ENCODE measurements at regions not wholly inside any gene's neighbourhood (a gene's known extent, or its start where the extent isn't known, plus 50 kb on each side); places are given as distances from the start of the nearest gene placed in this dataset.

DNA sequence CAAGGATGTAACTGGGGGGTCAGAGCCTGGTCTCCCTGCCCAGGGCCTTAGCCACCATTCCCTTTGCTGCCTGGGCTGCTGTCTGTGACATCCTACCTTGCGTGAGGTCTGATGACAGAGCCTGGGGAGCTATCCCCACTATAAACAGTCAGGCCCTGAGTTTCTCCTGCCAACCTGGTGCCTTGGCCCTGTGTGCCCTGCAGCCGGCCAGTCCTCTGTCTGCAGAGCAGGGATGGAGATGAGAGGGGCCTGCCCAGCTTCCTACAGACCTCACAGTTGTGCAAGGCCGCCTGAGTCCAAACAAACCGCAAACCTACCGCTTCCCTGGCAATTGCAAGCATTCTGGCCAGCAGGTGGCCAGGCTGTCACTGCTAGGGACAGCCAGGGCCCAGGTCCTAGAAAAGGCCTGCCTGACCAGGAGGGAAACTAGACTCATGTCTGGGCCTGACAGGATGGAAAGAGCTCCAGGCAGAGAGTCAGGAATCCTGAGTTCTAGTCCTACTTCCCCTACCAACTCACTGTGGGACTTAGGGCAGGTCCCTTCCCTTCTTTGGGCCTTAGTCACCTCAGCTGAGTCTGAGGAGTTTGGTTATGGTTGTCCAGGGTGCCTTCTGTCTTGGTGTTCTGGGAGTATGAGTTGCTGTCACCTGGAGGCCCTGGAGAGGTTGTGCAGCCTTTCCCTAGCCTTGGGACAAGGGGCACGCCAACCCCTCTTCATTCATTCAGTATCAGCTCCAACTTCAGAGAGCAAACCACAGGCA, 86.2 kb downstream of the VEGFA start:
- TF ChIP-seq, protein P1, sequence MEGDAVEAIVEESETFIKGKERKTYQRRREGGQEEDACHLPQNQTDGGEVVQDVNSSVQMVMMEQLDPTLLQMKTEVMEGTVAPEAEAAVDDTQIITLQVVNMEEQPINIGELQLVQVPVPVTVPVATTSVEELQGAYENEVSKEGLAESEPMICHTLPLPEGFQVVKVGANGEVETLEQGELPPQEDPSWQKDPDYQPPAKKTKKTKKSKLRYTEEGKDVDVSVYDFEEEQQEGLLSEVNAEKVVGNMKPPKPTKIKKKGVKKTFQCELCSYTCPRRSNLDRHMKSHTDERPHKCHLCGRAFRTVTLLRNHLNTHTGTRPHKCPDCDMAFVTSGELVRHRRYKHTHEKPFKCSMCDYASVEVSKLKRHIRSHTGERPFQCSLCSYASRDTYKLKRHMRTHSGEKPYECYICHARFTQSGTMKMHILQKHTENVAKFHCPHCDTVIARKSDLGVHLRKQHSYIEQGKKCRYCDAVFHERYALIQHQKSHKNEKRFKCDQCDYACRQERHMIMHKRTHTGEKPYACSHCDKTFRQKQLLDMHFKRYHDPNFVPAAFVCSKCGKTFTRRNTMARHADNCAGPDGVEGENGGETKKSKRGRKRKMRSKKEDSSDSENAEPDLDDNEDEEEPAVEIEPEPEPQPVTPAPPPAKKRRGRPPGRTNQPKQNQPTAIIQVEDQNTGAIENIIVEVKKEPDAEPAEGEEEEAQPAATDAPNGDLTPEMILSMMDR (IDR thresholded peaks at IDR 0.05 in 4 of 5, conservative IDR thresholded peaks at IDR 0.05 in 1 of 5) = peak; percentile 47 to 73 (median 65)
- no peak for TF ChIP-seq POLR2A (IDR thresholded peaks at IDR 0.05)
